Hindlimb muscle (tissue), 1 donor: ENCODE measurements at regions not wholly inside any gene's neighbourhood (a gene's known extent, or its start where the extent isn't known, plus 50 kb on each side); places are given as distances from the start of the nearest gene placed in this dataset.
"Not testable (repeated sequence)": the region's sequence is repeated elsewhere in the genome, so short reads cannot be mapped to it uniquely, and the experiment has no call there.

Experiments used
- DNase-seq: peaks from one replicate; pipeline ENCODE4 v3.0.0-alpha.2; 2013

DNA sequence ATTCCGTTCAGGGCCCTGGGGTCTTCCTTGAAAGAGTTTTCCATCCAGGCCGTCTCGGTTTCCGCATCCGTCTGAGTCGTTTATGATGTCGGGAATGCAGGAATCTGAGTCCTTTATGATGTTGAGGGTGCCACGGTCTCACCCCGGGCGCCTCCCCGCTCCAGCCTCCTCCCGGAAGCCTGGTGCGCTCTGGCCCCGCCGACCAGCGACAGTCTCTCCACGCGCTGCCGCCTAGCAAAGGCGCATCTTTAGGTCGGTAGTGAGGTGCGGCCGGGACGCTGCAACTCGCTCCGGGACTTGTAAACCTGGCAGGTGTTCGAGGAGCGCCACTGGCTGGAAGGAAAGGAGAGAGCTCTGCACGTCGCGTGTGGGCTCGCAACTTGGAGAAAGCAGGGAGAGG lies 132.6 kb downstream of the FAM72C start:
- not testable (repeated sequence) for DNase-seq

DNA sequence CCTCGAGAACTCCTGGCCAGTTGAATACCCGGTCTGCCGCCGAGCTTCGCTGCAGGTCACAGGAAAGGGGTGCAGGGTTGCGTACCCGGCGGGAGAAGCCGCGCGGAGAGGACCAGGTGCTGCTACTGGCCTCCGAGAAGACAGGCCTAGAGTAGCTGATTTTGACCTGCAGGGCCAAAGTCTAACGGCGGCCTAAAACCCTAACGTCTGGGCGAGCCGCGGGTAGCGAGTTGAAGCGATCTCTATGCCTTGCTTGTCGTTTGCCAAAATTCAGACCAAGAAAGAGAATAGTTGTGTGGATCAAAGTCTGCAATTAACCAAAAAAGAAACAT lies 133.2 kb downstream of the FAM72C start:
- DNase-seq: not testable (repeated sequence)

DNA sequence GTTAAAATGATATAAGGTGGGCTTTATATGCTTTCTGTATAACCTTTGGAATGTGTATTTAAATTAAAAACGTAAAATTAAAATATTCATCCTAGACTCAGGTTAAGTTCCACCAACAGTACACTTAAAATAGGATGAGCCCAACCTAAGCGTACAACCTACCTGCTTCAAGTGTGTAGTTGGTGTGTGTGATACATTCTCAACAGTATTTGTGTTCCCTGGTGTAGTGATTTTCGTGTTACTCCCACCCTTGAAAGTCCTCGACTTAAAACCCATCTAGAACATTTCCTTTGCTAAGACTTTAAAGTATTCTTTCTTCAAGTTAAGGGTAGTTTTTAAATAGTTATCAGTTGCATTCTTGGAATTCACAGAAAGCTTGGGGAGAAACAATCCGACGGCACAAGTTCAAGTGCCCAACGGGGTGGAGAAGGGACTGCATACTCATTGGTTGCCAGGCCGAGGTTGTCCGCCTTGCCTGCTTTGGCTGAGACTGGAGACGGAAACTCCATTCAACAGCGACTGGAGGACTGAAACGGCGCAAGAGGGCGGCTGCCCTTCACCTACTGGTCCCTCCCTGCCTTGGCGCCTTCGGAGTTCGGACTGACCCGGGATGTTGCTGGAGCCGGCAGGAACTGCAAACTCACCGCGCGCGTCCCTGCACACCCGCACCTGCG lies 133.7 kb downstream of the FAM72C start:
- DNase-seq: not testable (repeated sequence)

DNA sequence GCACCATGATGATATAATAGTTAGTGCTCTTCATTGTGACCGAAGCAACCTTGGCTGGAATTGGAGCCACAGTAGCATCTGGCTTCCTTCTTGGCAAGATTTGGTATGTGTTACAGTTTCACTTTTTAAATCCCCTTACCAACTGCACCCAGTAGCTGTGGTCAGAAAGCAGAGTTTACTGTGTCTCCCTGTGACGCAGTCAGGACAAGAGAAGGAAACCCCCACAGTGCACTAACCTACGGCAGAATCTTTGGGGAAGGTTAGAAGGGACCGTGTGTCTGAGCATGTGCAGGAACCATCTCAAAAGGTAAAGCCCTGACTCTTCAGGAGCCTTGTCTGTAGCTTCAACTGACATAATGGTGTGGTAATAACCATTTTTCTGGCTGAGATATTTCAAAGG lies 138.4 kb downstream of the FAM72C start:
- DNase-seq: not testable (repeated sequence)

DNA sequence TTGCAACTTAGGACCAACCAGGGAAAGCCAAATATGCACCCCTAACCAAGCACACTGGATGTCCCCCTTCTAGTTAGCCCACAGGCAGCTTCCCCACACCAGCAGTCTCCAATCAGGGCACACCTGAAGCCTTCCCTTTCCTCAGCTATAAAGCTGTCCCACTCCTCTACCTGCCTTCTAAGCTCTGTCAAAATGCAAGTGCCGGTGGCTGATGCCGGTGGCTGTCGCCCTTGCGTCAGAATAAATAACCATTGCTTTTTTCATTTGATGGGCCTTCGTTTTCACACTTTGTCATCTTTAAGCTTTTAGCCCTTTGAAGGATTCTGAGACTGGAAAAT lies 139.4 kb downstream of the FAM72C start:
- DNase-seq: not testable (repeated sequence)

DNA sequence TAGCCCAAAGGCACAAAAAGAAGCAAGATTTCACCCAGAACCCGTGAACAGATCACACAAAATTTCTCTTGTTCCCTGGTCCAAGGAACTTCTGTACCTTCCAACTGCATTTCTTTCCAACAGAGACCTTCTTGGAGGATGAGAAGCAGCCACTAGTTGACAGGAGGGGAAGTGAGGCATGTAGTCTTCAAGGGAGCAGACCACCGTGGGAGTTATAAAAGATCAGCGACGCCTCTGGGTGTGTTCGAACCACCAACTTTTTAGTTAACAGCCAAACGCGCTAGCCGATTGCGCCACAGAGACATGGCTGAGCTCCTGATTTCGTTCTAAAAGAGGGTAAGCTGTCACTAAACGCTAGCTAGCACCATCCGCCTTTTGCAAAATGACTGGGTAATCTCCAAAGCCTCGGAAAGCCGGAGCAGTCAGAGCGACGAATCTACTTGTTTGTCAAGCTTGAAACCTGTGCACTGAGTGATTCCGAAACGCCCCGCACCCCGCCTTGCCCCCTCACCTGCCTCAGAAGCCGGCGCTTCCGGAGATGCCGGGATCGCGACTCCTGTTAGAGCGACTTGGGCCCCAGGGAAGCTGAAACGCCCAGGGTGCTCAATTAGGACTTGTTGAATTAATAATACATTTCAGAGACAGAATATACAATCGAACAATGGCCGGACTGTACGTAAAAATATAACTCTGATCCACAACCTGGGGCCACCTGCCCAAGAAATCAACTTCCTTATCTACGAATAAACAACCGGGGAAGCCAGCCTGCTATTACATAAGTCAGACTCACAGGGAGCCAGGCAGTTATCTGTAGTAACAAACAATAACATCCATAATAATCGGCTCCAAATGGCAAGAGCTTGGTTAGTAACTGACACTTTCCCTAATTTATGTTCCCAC lies 140.1 kb downstream of the FAM72C start:
- not testable (repeated sequence) for DNase-seq

DNA sequence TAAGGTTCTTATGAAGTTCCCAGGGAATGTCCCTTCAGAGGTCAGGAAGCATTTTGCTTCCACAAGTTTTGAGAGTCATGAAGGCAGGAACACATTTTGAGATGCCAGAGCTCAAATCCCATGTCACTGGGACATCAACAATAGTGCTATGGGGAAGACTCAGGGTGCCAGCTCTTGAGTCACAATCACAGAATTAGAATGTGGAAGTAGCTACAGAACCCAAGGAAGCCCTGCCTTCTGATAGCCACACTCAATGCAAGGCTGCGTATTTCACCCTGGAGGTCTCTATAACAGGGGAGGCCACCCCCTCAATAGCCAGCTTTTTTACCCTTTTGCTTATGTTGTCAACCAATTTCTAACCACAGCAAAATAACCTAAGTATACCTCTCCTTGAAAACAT lies 145.6 kb downstream of the FAM72C start:
- DNase-seq: not testable (repeated sequence)

DNA sequence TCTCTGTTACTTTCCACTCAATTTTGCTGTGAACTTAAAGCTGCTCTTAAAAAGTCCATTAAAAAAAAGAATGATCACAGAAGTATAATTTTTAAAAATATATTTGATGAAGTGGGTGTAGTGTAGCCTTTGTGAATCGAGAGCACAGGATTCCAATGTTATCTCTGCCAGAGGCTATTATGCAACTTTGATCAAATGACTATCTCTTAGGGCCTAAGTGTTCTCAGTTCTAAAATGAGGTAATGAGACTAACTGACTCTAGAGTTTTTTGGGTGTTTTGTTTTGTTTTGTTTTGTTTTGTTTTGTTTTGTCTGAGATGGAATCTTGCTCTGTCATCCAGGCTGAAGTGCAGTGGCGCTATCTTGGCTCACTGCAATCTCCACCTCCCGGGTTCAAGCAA lies 147.5 kb downstream of the FAM72C start:
- DNase-seq: not testable (repeated sequence)

DNA sequence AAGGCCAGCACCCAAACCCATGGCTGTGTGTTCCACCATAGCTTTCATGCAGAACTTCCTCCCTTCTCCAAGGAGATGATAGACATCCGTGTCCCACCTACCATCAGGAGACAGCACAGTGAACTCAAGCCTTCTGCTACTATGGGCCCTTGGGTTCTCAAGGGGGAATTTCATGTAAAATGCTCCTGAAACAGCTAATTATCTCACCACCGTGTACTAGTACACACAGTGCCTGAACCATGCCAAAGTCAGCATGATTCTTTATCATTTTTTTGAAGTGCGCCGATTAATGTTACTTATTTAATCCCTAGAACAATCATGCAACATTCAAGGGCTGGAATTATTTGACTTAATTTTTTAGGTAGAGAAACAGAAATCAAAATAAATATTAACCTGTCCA lies 151.7 kb downstream of the FAM72C start:
- DNase-seq: not testable (repeated sequence)

DNA sequence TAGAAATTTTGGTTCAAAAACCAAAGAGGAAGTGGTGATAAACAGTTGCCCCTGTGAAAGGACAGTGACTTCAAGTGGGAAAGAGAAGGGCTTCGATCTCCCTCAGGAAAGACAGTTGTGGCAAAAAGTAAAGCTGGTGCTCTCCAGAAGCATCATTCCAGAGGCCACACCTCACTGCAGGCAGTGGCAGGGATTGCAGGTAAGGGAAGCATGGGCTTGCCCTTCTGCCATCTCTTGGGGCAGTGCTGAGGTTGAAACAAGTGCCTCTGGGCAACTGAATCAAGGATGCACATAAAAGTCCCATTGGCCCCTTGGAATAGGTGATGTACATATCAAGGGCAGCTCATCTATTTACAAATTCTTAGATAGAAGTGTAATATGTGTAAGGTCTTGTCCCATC lies 155.4 kb downstream of the FAM72C start:
- DNase-seq: not testable (repeated sequence)

DNA sequence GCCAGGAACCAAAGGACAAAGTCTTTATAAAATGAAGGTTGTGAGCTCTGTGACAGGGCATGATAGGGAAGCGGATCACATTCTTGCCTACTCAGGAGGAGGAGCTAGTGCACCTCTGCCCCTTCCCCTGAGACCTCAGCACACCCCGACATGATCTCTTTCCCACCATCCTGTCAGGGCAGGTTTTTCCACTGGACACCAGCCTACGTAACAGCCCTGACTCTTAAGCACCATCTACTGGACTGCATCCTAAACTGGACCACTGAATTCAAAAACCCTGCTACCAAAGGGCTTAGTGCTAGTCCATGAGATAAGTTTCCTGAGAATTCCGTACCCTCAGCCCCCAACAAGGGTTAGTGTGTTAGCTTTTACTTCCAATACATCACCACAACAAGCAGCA lies 166.4 kb downstream of the FAM72C start:
- not testable (repeated sequence) for DNase-seq

DNA sequence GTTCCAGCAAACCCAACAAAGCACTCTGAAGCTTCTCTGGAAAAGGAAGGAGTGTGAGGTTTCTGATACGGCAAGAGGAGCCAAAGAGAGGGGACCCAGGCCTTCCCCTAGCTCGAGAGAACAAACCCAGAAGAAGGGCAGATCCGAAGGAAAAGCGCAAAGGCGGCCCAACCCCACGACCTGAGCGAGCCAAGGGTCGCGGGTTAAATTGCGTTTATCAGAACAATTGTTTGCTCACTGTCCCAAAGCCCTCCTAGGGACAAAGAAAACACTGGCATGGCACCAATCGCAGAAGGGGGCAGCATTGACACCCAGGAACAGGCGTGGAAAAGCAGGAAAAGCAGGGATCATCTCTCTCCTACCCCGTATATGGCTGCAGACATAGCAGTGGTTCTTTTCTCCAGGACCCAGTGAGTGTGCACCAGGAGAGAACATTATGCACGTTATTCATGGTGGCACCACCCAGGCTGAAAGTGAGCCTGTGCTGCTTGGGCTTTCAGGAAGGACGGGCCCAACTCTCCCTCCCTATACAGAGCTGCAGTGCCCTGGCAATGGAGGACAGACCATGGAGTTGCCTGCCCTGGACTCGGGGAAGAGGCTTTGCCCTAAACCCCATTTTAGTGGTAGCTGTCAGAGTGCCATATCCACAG lies 167.0 kb downstream of the FAM72C start:
- not testable (repeated sequence) for DNase-seq

DNA sequence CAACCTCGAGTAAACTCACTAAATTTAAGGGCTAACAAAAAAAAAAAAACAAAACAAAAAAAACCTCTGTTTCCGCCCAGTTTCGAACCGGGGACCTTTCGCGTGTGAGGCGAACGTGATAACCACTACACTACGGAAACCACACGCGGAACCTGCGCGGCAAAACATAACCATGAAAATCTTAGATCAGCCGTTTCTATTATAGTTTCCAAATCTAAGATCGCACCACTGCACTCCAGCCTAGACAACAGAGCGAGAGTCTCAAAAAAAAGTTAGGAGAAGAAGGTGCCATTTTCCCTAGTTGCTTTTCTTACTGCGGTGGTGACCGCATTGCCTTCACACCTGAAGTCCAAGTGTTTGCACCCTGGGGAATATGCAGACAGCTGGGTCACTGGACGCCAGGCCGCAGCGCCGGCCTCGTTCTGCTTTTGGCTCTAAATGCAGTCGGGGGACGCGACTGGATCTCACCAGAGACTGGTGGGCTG lies 167.8 kb downstream of the FAM72C start:
- peak; percentile 16 for DNase-seq

DNA sequence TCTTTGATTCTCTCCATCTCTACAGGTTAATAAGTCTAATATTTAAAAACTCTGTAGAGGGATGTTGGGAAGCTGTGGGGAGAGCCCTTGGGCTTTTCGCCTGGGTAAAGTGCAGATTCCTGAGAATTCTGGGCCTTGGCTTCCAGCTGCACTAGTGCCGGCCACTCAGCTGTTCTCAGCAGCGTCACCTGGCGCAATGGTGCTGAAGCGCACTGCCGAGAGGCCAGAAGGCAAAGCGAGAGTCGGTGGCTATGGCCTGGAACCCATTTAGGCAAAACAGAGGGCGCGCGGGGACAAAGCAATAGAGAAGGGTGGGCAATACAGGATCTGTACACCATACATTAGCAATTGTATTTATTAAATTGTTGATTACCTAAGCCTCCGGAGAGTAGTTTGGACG lies 168.7 kb downstream of the FAM72C start:
- not testable (repeated sequence) for DNase-seq

DNA sequence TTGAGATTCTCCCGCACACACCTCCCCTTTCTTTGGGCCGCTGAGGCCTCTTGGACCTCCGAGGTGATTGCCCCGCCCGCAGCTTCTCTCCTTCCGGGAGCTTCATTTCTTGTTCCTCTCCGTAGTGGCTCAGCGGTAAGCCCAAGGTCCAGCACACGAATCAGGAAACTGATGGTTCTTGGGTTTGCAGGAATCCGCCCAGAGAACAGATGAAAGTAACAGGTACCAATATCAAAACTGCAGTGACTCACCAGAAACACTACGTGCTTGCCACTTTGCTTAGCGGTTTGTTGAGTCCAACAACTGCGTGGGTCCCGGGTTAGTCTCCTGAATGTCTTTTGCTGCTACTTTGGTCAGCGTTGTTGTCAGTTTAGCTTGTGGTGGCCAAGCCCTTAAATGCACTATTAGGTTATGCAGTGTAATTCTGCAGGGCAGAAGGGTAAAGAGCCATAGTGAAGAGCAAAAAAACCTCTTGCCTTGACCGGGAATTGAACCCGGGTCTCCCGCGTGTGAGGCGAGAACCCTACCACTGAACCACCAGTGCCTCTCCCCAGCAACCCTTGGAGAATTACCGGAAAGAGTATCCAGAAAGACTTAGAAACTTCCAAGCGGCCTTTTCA lies 172.1 kb downstream of the FAM72C start:
- not testable (repeated sequence) for DNase-seq

DNA sequence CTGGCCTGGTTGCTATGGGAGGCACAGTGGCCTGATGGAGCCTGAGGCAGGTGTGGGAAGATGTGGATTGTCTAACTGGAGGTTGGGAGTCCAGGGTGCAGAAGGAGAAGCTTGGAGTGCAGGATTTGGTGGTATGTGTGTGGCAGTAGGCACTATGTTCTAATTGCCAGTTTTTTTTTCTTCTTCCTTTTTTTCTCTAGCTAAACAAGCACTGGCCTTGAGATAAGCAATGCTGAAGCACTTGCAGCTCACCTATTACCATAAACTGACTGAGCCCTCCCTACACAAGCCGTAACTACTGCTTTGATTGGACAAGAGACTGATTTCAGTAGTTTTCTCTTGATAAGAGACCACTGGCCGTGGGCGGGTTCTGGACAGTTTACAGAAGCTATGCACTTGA lies 175.4 kb downstream of the FAM72C start:
- DNase-seq: not testable (repeated sequence)

DNA sequence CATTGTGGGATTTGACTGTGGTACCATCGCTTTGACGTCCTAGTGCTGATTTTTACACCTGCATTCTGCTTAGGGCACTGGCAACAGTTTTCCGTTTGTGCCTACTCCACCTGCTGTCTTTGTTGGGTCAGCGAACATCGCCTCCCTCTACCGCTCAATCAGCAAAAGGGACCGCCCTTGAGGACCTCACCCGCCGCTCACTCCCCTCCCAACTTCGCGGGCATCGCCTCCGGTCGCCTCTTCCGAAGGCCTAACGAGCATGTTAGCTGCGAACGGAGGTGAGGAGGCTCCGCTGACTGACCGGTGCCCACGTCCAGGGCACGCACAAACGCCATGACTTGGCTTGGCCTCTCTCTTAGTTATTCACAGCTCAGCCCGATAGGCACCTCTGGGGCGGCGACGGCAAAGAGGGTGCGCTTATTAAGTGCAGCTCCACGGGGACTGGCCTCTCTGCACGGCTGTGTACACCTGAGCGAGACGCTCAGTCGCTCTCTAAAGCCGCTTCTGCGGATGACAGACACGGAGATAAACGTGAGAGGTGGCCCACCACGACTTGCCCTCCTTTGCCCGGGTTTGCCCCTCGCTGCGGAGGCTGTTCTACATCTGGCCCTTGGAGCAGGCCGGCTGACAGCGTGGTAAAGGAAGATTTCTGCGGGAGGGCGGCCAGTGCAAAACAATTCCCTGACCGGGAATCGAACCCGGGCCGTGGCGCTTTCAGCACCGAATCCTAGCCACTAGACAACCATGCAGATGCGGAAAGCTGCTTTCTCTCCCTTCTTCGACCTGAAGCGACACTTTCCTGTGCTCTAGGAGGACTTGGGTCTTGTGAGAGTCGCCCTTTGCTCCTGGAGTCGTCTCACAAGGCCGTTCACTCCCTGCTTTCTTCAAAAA lies 179.5 kb downstream of the FAM72C start:
- DNase-seq: not testable (repeated sequence)

DNA sequence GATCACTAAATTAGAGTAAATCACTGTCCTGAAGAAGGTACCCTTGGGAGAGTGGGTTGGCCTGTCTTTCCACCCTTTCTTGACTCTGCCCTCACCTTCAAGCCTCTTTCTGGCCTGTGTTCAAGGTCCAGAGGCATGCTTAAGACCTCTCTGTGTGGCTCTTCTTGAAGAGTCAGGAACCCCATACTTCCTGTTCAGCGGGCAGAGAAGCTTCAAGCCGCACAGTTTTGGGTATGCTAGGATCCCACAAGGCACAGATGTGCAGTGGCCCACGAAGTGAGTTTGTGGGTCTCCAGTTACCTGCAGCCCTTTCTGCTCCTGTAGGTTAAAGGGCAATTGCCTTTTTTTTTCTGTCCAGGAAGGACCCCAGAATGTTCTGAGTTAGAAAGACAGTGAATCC lies 185.4 kb downstream of the FAM72C start:
- not testable (repeated sequence) for DNase-seq

DNA sequence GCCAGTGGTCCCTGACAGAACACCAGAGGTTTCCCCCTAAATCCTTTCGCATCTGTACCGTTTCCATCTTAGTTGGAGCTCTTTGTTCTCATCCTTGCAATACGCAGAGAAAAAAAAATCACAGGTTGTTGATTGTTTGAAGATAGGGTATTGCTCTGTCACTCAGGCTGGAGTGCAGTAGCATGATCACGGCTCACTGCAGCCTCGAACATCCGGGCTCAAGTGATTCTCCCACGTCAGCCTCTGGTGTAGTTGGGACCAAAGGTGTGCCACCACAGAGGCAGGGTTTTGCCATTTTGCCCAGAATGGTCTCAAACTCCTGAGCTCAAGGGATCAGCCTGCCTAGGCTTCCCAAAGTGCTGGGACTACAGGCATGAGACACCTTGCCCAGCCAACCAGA lies 185.9 kb downstream of the FAM72C start:
- DNase-seq: not testable (repeated sequence)

DNA sequence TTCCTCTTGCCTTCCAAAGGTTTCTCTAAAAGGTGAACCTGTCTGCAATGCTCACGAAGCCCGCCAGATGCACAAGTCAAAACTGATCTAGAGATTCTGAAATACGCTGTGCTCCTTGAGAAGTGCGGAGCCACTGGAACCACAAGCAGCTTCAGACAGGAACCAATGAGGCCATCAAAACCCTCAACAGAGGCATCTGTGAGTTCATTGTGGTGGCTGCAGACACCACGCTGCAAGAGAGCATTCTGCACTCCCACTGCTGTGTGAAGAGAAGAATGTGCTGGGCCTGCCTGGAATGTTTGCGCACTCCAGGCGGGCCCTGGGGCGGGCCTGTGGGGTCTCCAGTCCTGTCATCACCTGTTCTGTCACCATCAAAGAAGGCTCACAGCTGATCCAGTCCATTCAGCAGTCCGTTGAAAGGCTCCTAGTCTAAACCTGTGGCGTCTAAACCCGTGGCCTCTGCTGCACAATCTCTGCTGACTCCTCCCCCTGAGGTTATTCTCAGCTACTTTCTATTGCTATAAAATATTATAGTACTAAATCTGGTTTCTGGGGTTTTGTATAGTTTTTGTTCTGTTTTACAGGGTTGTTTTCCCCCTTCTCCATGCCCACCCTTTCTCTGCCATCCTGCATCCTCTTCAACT lies 187.4 kb downstream of the FAM72C start:
- DNase-seq: not testable (repeated sequence)

DNA sequence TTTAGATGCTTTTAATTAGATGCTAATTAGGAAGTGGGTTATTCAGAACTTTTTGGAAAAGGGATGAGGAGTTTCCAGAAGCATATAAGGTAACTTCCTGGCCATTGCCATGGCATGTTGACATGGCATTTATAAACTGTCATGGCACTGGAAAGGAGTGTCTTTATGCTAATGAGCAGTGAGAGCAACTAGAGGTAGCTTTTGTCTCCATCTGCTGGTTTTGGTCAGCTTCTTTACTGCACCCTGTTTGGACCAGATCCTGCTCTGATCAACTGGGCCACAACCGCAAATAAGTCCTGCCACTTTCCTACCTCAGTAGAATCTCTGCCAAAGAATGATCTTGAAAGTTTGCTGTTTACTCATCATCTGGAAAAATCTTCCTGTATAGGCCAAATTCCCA lies 193.6 kb downstream of the FAM72C start:
- not testable (repeated sequence) for DNase-seq
